A549 (cell line): ENCODE measurements at regions not wholly inside any gene's neighbourhood (a gene's known extent, or its start where the extent isn't known, plus 50 kb on each side); places are given as distances from the start of the nearest gene placed in this dataset.

Experiments
- BHLHE40 ChIP-seq: IDR thresholded peaks from 2 replicates; pipeline ENCODE4 v1.6.1; 2012; ENCODE audit warnings: low read depth, low read length, inconsistent platforms
- CTCF ChIP-seq: fragments of >200 bp; sonication (Bioruptor Twin); formaldehyde crosslinking; IDR thresholded peaks from 3 replicates; pipeline ENCODE4 v1.5.1; 2016
- E2F6 ChIP-seq: IDR thresholded peaks from 2 replicates; pipeline ENCODE4 v1.6.1; 2012; ENCODE audit warnings: low read depth, borderline replicate concordance
- EP300 ChIP-seq, 2 experiments: fragments of >200 bp; sonication (Bioruptor Twin); formaldehyde crosslinking; IDR thresholded peaks; 2 replicates in 1 of 2; 3 replicates in 1 of 2; pipeline ENCODE4 v1.6.1; 2016 to 2017
- ESRRA ChIP-seq: fragments of 150-350 bp; IDR thresholded peaks from 2 replicates; pipeline ENCODE4 v1.6.1; 2014; ENCODE audit warnings: mild to moderate bottlenecking, low read length, borderline replicate concordance
- FOSB ChIP-seq: fragments of 250-450 bp; sonication (Bioruptor Pico); IDR thresholded peaks from 2 replicates; pipeline ENCODE4 v1.5.0; 2020; ENCODE audit warnings: mild to moderate bottlenecking, moderate library complexity
- FOSL2 ChIP-seq, 2 experiments: fragments of 450-650 bp in 1 of 2; fragments of >200 bp in 1 of 2; sonication (Bioruptor Twin) in 1 of 2; formaldehyde crosslinking; IDR thresholded peaks; 2 replicates each; pipeline versions ENCODE4 v1.5.0 to v1.6.1; 2016 to 2020; ENCODE audit warnings: mild to moderate bottlenecking in 1 of 2, moderate library complexity in 1 of 2
- MAZ ChIP-seq: fragments of 150-350 bp; IDR thresholded peaks from 2 replicates; pipeline ENCODE4 v1.6.1; 2014; ENCODE audit warnings: antibody characterized with exemption, low read depth, low read length, borderline replicate concordance
- NR3C1 ChIP-seq: fragments of >200 bp; sonication (Bioruptor Twin); formaldehyde crosslinking; IDR thresholded peaks from 3 replicates; pipeline ENCODE4 v1.6.1; 2017
- POLR2A ChIP-seq: IDR thresholded peaks from 2 replicates; pipeline ENCODE4 v1.6.1; 2012; ENCODE audit warnings: mild to moderate bottlenecking, low read length
- TP53 ChIP-seq: fragments of 250-450 bp; sonication (Bioruptor Pico); IDR thresholded peaks from 2 replicates; pipeline ENCODE4 v1.5.0; 2021; ENCODE audit warnings: mild to moderate bottlenecking, moderate library complexity
- USF2 ChIP-seq: fragments of 450-650 bp; IDR thresholded peaks from 2 replicates; pipeline ENCODE4 v1.6.1; 2014; ENCODE audit warnings: antibody characterized with exemption

- TF ChIP-seq POLR2A (no peak), CTCF (no peak), FOSB (CRISPR knock-in tag) (no peak), BHLHE40 (no peak), TP53 (CRISPR knock-in tag) (no peak), NR3C1 (no peak), USF2 (no peak), ESRRA (no peak), EP300 (IDR thresholded peaks at IDR 0.05) (no peak), E2F6 (no peak), MAZ (no peak), FOSL2 (IDR thresholded peaks at IDR 0.05) (no peak), FOSL2 (CRISPR knock-in tag; IDR thresholded peaks at IDR 0.05) (no peak)
These were observed 217.3 kb upstream of the CPNE8 start for GRCh38 chr12:39122562-39123204.
